GM19397 (cell line): ENCODE measurements at regions not wholly inside any gene's neighbourhood (a gene's known extent, or its start where the extent isn't known, plus 50 kb on each side); places are given as distances from the start of the nearest gene placed in this dataset.

Experiments used
- ATAC-seq: cut with Tn5 transposase; IDR thresholded peaks from one replicate; pipeline ENCODE4 v1.9.1; 2021; ENCODE audit warnings: mild to moderate bottlenecking, moderate library complexity; ENCODE audit not compliant: unreplicated experiment

GRCh38 chr5:148941810-148942209 lies 115.4 kb downstream of the ADRB2 start:
- ATAC-seq, result no peak

GRCh38 chr5:148949841-148950470 lies 112.9 kb downstream of the SH3TC2 start:
- no peak for ATAC-seq

DNA sequence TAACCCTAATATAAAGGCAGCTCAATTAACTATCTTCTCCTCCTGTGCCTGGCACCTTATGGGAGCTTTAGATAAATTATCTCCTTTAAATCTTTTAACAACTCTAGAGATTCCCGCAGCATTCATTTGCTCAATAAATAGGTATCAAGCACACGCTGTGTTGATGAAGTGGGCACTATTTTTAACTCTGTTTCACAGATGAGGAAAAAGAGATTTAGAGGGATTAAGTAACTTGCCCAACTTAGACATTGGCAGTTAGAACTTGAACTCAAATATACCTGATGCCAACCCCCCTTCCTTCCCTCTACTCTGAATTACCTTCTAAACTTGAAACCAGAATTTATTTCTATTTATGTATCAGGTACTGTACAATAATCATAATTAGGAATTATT lies 112.4 kb downstream of the SH3TC2 start:
- no peak for ATAC-seq

DNA sequence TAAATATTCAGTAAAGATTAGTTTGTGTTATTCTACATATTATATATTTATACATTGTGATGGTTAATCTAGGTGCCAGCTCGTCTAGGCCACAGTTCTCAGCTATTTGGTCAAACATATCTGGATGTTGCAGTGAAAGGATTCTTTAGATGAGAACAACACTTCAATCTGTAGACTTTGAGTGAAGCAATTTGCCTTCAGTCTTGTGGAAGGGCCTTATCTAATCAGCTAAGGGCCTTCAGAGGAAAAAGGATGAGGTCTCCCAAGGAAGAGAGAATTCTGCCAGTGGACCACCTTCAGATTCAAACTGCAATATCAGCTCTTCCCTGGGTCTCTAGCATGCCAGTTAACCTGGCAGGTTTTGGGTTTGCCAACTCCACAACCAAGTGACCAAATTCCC lies 112.0 kb downstream of the SH3TC2 start:
- no peak for ATAC-seq

- ATAC-seq, result no peak
Measured at GRCh38 chr5:148951612-148952011, 111.2 kb downstream of the SH3TC2 start.

- ATAC-seq, result no peak
Measured at GRCh38 chr5:148952097-148952867, 110.6 kb downstream of the SH3TC2 start.

DNA sequence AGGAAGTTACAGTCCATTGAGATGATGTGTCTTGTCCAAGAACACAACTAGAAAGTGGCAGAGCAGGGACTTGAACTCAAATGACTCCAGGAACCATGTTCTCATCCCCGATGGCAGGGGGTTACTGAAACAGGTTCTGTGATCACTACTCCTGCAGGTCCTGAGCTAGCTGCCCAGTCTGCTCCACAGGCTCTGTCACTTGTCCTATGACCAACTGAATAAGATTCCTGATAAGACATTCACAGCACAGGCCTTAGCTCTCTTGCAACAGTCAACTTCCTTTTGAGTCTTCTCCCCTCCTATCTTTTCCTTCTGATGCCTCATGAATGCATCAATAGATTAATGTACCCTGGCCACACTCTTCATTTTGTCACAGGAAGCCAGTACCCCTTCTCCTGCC lies 109.2 kb downstream of the SH3TC2 start:
- no peak for ATAC-seq
